ENCODE measurements at regions not wholly inside any gene's neighbourhood (a gene's known extent, or its start where the extent isn't known, plus 50 kb on each side); places are given as distances from the start of the nearest gene placed in this dataset.

- no peak overlapping the region for H3K4me3 ChIP-seq (ENCODE audit: low read depth, low read length)
- TF ChIP-seq CTCF (IDR thresholded peaks at IDR 0.05; ENCODE audit: insufficient read depth, low read length) = no peak
- DNase-seq (ENCODE audit: low read depth) = no peak
These were observed 627.9 kb upstream of the AGA start for GRCh38 chr4:178070163-178070562.

GRCh38 chr4:178080312-178080711 is 638.1 kb upstream of the AGA start:
- no peak for DNase-seq (ENCODE audit: low read depth)
- no peak overlapping the region for H3K4me3 ChIP-seq (ENCODE audit: low read depth, low read length)
- TF ChIP-seq CTCF (IDR thresholded peaks at IDR 0.05; ENCODE audit: insufficient read depth, low read length) = no peak

DNA sequence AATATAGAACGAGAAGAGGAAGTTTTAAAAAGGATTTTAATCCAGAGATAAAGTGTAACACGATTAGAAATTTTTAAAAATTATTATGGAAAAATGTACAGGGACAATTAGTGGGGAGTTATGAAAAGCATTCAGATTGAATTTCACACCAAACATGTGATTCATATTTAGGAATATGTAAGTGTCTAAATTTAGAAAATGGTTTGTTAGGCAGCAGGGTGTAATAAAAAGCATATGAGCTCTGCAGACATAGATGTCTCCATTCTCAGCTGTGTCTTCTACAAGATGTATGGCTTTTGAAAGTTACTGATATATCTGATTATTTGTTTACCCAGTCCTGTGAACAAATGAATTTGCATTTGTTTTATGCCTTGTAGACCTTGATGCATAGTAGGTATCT is 638.9 kb upstream of the AGA start:
- no peak for DNase-seq (ENCODE audit: low read depth)
- no peak for TF ChIP-seq CTCF (IDR thresholded peaks at IDR 0.05; ENCODE audit: insufficient read depth, low read length)
- H3K4me3 ChIP-seq (ENCODE audit: low read depth, low read length) = no peak overlapping the region

DNA sequence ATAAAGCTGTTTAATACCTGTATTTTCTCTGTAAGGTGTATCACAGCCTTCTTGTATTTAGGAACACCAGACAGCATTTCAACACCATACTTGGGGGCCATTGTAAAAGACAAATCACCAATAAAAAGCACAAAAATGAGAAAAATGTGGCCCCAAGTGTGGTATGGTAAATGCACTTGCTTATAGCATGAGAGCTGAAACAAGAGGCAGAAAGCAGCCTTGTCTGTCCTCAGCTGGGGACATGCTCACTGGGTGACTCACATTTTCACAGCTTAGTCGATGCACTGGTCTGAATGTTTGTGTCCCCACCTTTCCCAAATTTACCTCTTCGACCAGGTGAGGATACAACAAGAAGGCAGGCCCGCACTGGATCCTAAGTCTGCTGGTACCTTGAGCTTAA is 639.7 kb upstream of the AGA start:
- H3K4me3 ChIP-seq (ENCODE audit: low read depth, low read length) = no peak overlapping the region
- no peak for DNase-seq (ENCODE audit: low read depth)
- no peak for TF ChIP-seq CTCF (IDR thresholded peaks at IDR 0.05; ENCODE audit: insufficient read depth, low read length)

- TF ChIP-seq CTCF (IDR thresholded peaks at IDR 0.05; ENCODE audit: insufficient read depth, low read length) = no peak
These were observed 640.7 kb upstream of the AGA start for GRCh38 chr4:178082906-178083305.

DNA sequence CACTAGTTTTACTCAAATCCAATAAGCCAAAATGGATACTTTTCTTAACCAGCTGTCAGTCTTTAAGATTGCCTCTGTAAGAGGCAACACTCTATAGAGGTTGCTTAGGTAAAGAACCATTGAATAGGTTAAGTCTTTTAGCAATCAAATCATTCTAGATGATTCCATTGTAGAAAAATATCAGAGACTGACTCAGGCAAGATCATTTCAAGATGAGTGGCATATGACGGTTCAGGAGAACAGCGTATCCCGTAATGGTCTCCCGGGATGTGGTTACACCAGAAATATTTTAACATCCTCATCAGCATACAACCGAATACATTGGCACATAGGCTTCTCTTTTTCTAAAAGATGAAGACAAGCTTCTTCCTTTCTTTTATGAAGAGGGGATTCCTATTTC is 641.7 kb upstream of the AGA start:
- TF ChIP-seq CTCF (IDR thresholded peaks at IDR 0.05; ENCODE audit: insufficient read depth, low read length) = no peak
- H3K4me3 ChIP-seq (ENCODE audit: low read depth, low read length) = no peak overlapping the region
- no peak for DNase-seq (ENCODE audit: low read depth)

More at GRCh38 chr4:178082906-178083305, 640.7 kb upstream of the AGA start:
- no peak overlapping the region for H3K4me3 ChIP-seq (ENCODE audit: low read depth, low read length)
- no peak for DNase-seq (ENCODE audit: low read depth)

DNA sequence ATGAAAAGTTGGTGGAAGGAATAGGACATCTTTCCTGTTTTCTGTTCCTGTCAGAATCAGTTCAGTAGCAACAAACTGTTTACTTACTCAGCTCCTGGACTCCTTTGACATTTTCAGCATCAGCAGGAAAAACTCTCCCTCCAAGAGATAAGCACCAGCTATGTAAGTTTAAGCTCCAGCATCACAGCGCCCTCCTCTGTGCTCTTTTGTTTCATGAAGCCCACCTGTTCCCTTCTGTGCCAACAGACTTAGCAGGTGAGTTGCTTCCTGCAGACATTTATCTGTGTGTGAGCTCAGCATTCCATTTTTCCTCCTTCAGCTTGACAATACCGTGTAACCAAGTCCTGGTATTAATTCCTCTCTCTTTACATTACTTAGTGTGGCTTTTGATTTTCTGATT is 644.1 kb upstream of the AGA start:
- no peak overlapping the region for H3K4me3 ChIP-seq (ENCODE audit: low read depth, low read length)
- TF ChIP-seq CTCF (IDR thresholded peaks at IDR 0.05; ENCODE audit: insufficient read depth, low read length) = no peak
- no peak for DNase-seq (ENCODE audit: low read depth)
